HT1080 (cell line): ENCODE measurements at regions not wholly inside any gene's neighbourhood (a gene's known extent, or its start where the extent isn't known, plus 50 kb on each side); places are given as distances from the start of the nearest gene placed in this dataset.
A peak's percentile ranks its signal among the peaks of the same experiment; 100 is the strongest.
"Not testable (repeated sequence)": the region's sequence is repeated elsewhere in the genome, so short reads cannot be mapped to it uniquely, and the experiment has no call there.

Experiments
- DNase-seq: peaks from one replicate; pipeline ENCODE4 v3.0.0-alpha.2; 2015; ENCODE audit warnings: low read depth

- DNase-seq: no peak
Measured at GRCh38 chr3:147471741-147472140, 62.6 kb downstream of the ZIC1 start.

DNA sequence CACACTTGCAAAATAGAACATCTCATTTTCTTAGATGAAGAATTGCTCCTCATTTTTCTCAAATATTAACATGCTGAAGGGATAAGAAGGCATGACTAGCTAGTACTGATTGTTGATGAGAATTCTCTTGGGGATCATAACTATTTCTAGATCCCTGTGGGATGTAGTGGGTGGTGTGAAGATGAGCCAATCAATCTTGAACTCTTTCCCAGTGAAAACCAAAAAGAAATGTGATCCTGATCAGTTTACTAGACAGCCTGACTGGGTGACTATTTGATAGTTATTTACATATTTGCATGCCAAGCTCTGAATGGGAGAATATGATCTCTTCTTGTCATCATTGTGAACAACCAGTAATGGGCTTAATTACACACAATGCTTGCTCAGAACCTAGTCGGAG is 63.7 kb downstream of the ZIC1 start:
- DNase-seq: no peak

DNA sequence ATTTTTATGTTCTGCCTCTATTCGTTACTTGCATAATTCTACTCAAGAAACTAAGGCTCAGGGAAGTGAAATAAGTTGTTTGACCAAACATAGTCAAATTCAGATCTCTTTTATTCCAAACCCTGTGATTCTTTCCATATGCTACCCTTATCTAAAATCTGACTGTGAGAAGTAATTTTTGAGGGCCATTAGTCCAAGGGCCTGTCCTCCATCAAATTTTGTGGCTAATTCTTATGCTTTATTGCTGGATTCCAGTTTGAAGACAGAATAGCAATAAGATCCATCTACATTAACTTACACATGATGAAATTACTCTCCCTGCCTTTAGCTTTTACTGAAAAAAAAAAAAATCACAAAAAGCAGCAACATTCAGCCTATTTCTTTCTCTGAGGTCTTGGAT is 74.0 kb downstream of the ZIC1 start:
- no peak for DNase-seq

- DNase-seq: no peak
Measured at GRCh38 chr3:147483578-147483977, 74.4 kb downstream of the ZIC1 start.

GRCh38 chr3:147493065-147493464 is 83.9 kb downstream of the ZIC1 start:
- DNase-seq: no peak

- peak; percentile 52 for DNase-seq
Measured at GRCh38 chr3:147493666-147494065, 84.5 kb downstream of the ZIC1 start.

GRCh38 chr3:147497286-147497685 is 88.1 kb downstream of the ZIC1 start:
- no peak for DNase-seq

DNA sequence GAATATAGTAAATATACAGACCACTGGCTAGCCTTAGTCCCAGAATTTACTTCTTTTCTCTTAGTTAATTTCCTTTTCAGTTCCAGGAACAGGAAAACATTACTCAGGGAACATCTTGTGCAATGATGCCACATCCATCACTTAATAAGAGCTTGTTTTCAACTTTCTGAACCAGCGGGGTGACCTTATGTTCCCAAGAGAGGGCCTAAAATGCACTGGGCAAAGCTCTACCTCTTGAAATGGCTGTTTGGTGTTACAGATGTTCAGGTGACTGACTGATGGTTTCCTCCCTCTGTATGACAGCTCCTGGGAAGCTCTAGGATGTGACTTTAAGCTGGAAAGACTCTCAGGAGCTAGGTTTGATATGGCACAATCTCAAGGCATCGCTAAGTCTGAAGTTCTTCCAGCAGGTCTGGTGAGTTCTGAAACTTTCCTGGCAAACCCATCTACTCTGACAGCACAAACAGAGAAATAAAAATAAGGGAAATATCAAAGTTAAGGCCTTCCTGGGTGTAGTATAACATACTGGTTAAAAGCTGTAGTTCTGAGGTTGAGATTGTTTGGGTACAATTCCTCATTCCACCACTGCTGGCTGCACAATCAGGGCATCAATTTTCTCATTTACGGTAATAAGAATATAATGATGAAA is 98.6 kb downstream of the ZIC1 start:
- DNase-seq: no peak

GRCh38 chr3:147509448-147509847 is 100.3 kb downstream of the ZIC1 start:
- DNase-seq: no peak

DNA sequence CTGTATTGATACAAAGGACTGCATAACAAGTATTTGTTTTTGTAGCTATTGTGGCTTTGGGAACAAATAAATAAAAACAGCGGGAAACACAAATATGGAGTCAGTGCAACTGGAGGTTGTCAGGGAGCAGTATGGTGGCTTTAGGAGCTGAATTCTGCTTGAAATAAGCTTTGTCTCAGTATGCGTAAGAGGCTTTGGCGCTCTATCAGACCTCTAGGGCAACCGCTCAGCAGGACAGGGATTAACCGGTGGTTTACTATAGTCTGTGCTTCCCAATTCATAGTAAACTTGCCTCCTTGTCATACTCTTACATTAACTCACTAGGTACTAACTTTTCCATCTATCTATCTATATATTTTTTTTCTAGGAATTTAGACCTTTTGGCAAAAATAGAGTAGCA is 104.6 kb downstream of the ZIC1 start:
- no peak for DNase-seq

DNA sequence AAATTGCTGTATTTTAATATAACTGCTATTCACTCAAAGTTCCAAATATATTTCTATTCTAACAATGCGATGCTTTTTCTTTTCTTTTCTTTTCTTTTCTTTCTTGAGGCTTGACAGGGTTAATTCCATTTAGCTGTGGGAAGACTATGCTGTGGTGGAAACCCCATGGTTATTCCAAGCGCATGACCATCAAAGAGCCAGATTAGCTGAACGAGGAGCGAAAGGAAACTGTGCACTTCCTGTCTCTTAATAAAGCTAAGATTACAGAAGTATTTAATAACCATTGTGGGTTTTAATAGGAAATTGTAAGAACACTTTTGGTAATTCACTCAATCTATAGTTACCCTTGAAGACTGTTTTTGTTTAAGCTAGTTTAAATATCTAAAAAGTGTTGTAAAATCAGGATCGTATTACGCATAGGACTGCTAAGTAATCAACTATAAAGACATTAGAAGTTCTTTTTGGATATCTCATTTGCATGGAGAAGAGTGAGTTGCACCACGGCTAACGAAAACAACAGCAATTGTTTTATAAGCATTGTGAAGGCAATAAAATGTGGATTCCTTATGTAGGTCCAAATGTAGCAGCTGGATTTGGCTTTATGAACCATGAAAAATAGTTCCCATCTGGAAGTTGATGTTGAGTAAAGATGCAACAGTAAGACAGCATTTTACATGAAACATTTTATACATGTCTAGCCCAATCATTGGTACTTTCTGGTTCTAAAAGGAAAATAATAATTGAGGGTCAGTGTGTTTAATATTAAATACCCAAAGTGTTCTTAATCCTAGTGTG is 105.4 kb downstream of the ZIC1 start:
- no peak for DNase-seq

- no peak for DNase-seq
Measured at GRCh38 chr3:147518465-147518864, 109.3 kb downstream of the ZIC1 start.

GRCh38 chr3:147521646-147522045 is 112.5 kb downstream of the ZIC1 start:
- DNase-seq: peak; percentile 68

GRCh38 chr3:147522780-147523179 is 113.6 kb downstream of the ZIC1 start:
- not testable (repeated sequence) for DNase-seq

- no peak for DNase-seq
Measured at GRCh38 chr3:147529551-147529950, 120.4 kb downstream of the ZIC1 start.

DNA sequence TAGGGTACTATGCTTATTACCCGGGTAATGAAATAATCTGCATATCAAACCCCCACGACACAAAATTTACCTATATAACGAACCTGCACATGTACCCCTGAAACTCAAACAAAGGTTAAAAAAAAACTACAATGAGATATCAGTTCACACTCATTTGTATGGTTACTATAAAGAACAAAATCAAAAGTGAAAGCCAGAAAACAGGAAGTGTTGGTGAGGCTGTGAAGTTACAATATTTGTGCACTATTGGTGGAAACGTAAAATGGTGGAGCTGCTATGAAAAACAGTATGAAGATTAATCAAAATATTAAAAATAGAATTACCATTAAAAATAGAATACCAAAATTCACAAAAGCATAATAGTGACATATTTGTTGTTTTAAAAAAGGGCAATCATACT is 128.9 kb downstream of the ZIC1 start:
- no peak for DNase-seq

DNA sequence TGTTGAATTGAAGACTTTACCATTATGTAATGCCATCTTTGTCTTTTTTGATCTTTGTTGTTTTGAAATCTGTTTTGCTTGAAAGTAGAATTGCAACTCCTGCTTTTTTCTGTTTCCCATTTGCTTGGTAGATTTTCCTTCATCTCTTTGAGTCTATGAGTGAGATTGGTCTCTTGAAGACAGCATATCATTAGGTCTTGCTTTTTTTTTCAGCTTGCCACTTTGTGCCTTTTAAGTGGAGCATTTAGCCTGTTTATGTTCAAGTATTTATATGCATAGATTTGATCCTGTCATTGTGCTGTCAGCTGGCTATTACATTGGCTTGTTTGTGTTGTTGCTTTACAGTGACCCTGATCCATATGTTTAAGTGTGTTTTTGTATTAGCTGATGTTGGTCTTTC is 131.8 kb downstream of the ZIC1 start:
- DNase-seq: no peak

DNA sequence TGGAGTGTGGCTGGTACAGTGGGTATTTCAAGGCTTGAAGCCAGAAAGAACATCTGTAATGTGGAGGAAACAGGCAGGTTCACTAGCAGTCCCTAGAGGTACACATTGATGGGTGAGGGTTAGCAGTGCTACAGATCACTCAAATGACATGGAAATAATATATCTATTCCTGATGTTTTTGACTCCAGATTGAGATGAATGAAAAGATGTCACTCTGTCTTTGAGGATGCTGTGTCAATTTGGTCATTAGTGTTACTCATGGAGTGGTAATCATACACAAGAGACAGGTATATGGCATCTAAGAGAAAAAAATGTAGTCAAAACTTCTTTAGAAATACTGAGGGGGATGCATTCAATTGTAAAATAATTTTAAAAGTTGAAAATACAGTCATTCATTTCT is 135.1 kb downstream of the ZIC1 start:
- no peak for DNase-seq

- no peak for DNase-seq
Measured at GRCh38 chr3:147551491-147551890, 142.3 kb downstream of the ZIC1 start.

DNA sequence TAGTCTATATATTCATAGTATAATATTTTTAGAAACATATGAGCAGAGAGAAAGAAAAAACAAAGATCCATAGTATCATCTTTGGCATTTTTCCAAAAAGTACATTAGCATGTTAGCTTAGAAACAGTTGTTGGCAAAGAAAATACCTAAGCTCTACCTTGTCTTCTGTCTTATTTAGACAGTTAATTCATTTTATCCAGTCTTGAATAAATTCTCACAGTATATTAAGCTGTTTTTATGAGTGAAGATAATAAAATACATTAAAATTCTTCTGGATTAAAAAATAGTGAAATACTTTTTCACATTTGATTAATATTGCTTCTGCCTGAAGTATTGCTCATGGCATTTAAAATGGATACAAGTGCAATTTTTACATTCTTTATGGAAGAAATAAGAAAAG is 145.2 kb downstream of the ZIC1 start:
- DNase-seq: no peak

GRCh38 chr3:147572970-147573340 is 163.8 kb downstream of the ZIC1 start:
- peak; percentile 64 for DNase-seq

GRCh38 chr3:147574621-147575020 is 165.5 kb downstream of the ZIC1 start:
- no peak for DNase-seq

DNA sequence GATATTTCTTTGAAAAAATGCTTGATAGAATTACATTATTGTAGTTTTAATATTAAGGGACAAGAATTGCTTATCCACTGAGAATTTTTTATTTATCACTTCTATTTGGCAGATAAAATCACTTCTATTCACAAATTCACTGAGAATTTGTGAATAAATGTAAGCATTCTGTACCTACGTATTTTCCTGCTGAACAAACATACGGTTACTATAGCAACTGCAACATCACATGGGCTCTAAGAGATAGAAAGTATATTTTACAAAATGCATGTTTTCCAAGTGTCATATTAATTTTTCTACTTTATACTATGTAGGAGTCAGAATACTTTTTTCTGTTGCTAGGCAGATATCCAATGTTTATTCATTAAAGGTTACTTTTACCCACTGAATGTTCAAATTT is 166.2 kb downstream of the ZIC1 start:
- DNase-seq: no peak
